ENCODE measurements at regions not wholly inside any gene's neighbourhood (a gene's known extent, or its start where the extent isn't known, plus 50 kb on each side); places are given as distances from the start of the nearest gene placed in this dataset.

GRCh38 chr20:1824834-1825233 is 70.4 kb upstream of the SIRPA start:
- TF ChIP-seq CTCF (IDR thresholded peaks at IDR 0.05) = no peak
- TF ChIP-seq ZFX (IDR thresholded peaks at IDR 0.05; ENCODE audit: borderline replicate concordance) = no peak
